Heart right ventricle (tissue), 16 donors: ENCODE measurements at regions not wholly inside any gene's neighbourhood (a gene's known extent, or its start where the extent isn't known, plus 50 kb on each side); places are given as distances from the start of the nearest gene placed in this dataset.

Experiments
- ATAC-seq, 8 donors: fragments of 200-7000 bp; cut with Tn5 transposase; one replicate each; pipeline ENCODE4 v1.9.1; 2020; ENCODE audit warnings: mild to moderate bottlenecking in 8 of 8, moderate library complexity in 8 of 8, moderate number of reproducible peaks in 1 of 8
- DNase-seq, 2 donors: peaks; one replicate each; pipeline ENCODE4 v3.0.0-alpha.2; 2020
- H3K27ac ChIP-seq, 10 donors: fragments of 200-600 bp; sonication (generic) in 2 of 10; one replicate each; pipeline versions ENCODE4 v1.5.0 to v1.8.0; 2020 to 2022; ENCODE audit warnings: mild to moderate bottlenecking in 3 of 10
- H3K27me3 ChIP-seq, 7 donors: fragments of 200-600 bp; one replicate each; pipeline ENCODE4 v1.8.0; 2021 to 2022; ENCODE audit warnings: mild to moderate bottlenecking in 2 of 7
- H3K36me3 ChIP-seq, 9 donors: fragments of 200-600 bp; sonication (generic) in 1 of 9; one replicate each; pipeline versions ENCODE4 v1.5.0 to v1.8.0; 2020 to 2022; ENCODE audit warnings: mild to moderate bottlenecking in 2 of 9
- H3K4me1 ChIP-seq, 9 donors: fragments of 200-600 bp; sonication (generic) in 1 of 9; one replicate each; pipeline versions ENCODE4 v1.5.0 to v1.8.0; 2020 to 2022; ENCODE audit warnings: mild to moderate bottlenecking in 4 of 9
- H3K4me3 ChIP-seq, 10 donors: fragments of 200-600 bp; sonication (generic) in 2 of 10; one replicate each; pipeline versions ENCODE4 v1.5.0 to v1.8.0; 2020 to 2022; ENCODE audit warnings: mild to moderate bottlenecking in 7 of 10, moderate library complexity in 2 of 10
- H3K9me3 ChIP-seq, 11 donors: fragments of 200-600 bp in 10 of 11; sonication (generic) in 2 of 11; one replicate each; pipeline versions ENCODE4 v1.5.0 to v1.8.0; 2013 to 2022; ENCODE audit warnings: mild to moderate bottlenecking in 2 of 11, control low read depth in 1 of 11, moderate library complexity in 1 of 11
- CTCF ChIP-seq, 9 donors: fragments of 200-600 bp; sonication (generic) in 2 of 9; IDR thresholded peaks; one replicate each; pipeline versions ENCODE4 v1.5.0 to v1.8.0; 2021 to 2022; ENCODE audit warnings: antibody characterized with exemption in 9 of 9, mild to moderate bottlenecking in 5 of 9, moderate library complexity in 1 of 9
- WGBS, 2 donors: extraction: QIAGEN DNeasy Blood & Tissue Kit; methylation state at CpG; one replicate each; pipeline ENCODE4 v1.1.7; 2013; ENCODE audit warnings: inconsistent platforms in 1 of 2; 5-methylcytosine and 5-hydroxymethylcytosine counted together
- intact Hi-C, 10 donors: fragments of 100-400 bp; cut with DNase I; formaldehyde crosslinking; loops; one replicate each; pipeline versions ENCODE4 v1.11.1 to v1.14.2; 2022
- donor health status: Arrhythmogenic right ventricular cardiomyopathy.
- donor health status: ischemic (EF 13 %, LVEDD 7.1; RV severe dilation, severe dysfunction).
- donor health status: healthy with polysubstance abuse.
- donor health status: DM: no; HTN: yes; CAD: no.
- donor health status: DM: no; HTN: no; CAD: no.
- donor health status: ischemic (EF 25% LVEDD 6.9; RV normal size, moderate dysfunction).
- donor health status: ischemic (EF 25% LVEDD 5.7; RV mildly dilated, moderate dysfunction).
- donor health status: healthy.
- donor health status: DM: yes; HTN: yes; CAD: no.
- donor health status: Ischemic cardiomyopathy.
- donor health status: ischemic (EF 35%, LVEDD 5.7; RV mildly dilated, moderate dysfunction).
- donor health status: nonischemic (EF 11% LVEDD 7.7; RV severe dilation, severe dysfunction).
- donor health status: DM: yes; HTN: yes; CAD: no.
- donor health status: PGD.
- donor health status: ischemic (EF 29% LVEDD 5.4; RV normal size, mild dysfunction).
- donor health status: nonischemic (EF 23%, LVEDD 6.1; RV moderate dilation, normal function).

GRCh38 chr2:144049137-144049536 lies 470.8 kb downstream of the ZEB2 start:
- Histone ChIP-seq H3K4me1 (peaks cover 0 to 11% (median 0%) of the 10 kb centered on the region in 9 donors), H3K27me3 (no peaks in the 10 kb centered on the region), H3K27ac (no peak overlapping the region), H3K36me3 (no peaks in the 10 kb centered on the region), H3K9me3 (no peaks in the 10 kb centered on the region), H3K4me3 (no peak overlapping the region)
- DNase-seq: no peak
- no peak for TF ChIP-seq CTCF (IDR thresholded peaks at IDR 0.05)
- ATAC-seq: no peak
- WGBS, 2 donors: 33 to 47% methylated on average over 3 of the region's 3 CpGs
- intact Hi-C loops: no loop called here

GRCh38 chr2:144048631-144049060 lies 471.3 kb downstream of the ZEB2 start:
- DNase-seq (no peak), ATAC-seq (no peak)
- H3K36me3 ChIP-seq: no peaks in the 10 kb centered on the region
- no peaks in the 10 kb centered on the region for H3K9me3 ChIP-seq
- intact Hi-C loops: no loop called here
- H3K4me1 ChIP-seq: peaks cover 0 to 11% (median 0%) of the 10 kb centered on the region in 9 donors
- no peaks in the 10 kb centered on the region for H3K27me3 ChIP-seq
- WGBS, 2 donors: 93 to 98% methylated on average over 4 of the region's 4 CpGs
- no peak overlapping the region for H3K27ac ChIP-seq
- TF ChIP-seq CTCF (IDR thresholded peaks at IDR 0.05): no peak
- no peak overlapping the region for H3K4me3 ChIP-seq

- 97 to 100% methylated on average over 2 of the region's 2 CpGs for WGBS, 2 donors
- intact Hi-C loops: no loop called here
- Histone ChIP-seq H3K9me3 (no peaks in the 10 kb centered on the region), H3K27ac (no peak overlapping the region), H3K27me3 (no peaks in the 10 kb centered on the region), H3K4me3 (no peak overlapping the region), H3K36me3 (no peaks in the 10 kb centered on the region), H3K4me1 (no peaks in the 10 kb centered on the region)
- no peak for TF ChIP-seq CTCF (IDR thresholded peaks at IDR 0.05)
- ATAC-seq: no peak
- DNase-seq: no peak
These were observed 477.2 kb downstream of the ZEB2 start for GRCh38 chr2:144042751-144043150.

- Histone ChIP-seq H3K4me1 (no peaks in the 10 kb centered on the region), H3K9me3 (no peaks in the 10 kb centered on the region), H3K36me3 (no peaks in the 10 kb centered on the region), H3K27me3 (no peaks in the 10 kb centered on the region), H3K4me3 (no peak overlapping the region), H3K27ac (no peak overlapping the region)
- intact Hi-C loops: no loop called here
- TF ChIP-seq CTCF (IDR thresholded peaks at IDR 0.05): no peak
- no peak for ATAC-seq
- no peak for DNase-seq
- WGBS, 2 donors: 95 to 99% methylated on average over 1 of the region's 1 CpG
These were observed 478.3 kb downstream of the ZEB2 start for GRCh38 chr2:144041612-144042011.

GRCh38 chr2:144040834-144041233 lies 479.1 kb downstream of the ZEB2 start:
- Histone ChIP-seq H3K27ac (no peak overlapping the region), H3K4me1 (no peaks in the 10 kb centered on the region), H3K36me3 (no peaks in the 10 kb centered on the region), H3K9me3 (no peaks in the 10 kb centered on the region), H3K27me3 (no peaks in the 10 kb centered on the region), H3K4me3 (no peak overlapping the region)
- no peak for DNase-seq
- 97 to 99% methylated on average over 2 of the region's 2 CpGs for WGBS, 2 donors
- TF ChIP-seq CTCF (IDR thresholded peaks at IDR 0.05): no peak
- intact Hi-C loops: no loop called here
- no peak for ATAC-seq
